ENCODE measurements at regions not wholly inside any gene's neighbourhood (a gene's known extent, or its start where the extent isn't known, plus 50 kb on each side); places are given as distances from the start of the nearest gene placed in this dataset.
"Not testable (repeated sequence)": the region's sequence is repeated elsewhere in the genome, so short reads cannot be mapped to it uniquely, and the experiment has no call there.

DNA sequence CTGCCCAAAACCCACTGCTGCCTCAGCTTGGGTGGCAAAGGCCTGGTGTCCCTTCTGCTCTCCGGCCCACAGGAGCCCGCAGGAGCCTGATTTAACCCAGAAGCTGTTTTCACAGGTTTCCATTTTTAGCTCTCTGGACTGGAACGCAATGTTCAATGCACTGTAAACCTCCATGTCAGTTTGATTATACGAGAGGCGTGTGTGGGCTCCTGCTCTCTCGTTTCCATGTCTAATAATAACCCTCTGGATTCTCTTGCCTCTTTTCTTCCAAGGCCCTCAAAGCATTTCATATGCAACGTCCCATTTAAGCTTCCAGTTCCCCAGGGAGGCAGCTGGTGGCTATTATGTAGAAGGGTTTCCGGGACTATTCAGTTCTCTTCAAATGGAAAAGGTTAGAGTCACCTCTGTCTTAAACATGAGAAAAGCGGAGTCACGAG lies 161.1 kb downstream of the SUDS3 start:
- no peak for DNase-seq (ENCODE audit: low read depth)

DNA sequence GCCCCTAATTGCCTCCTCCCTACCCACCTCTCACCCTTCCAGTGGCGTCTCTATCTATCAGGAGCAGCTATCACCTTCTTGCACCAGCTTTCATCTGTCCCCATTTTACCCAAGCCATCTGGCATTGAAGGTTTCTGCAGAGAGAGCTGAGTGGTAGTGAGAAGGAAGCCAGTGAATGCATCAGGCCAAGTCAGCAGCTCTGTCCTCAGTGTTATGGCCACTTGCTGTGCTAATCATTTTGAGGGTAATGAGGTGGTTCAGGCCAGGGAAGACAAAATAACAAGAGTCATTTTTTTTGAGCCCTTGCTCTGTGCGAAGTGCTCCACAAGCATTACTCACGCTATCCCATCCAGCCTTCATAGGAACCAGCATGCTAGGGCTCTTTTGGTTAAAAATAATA lies 164.7 kb downstream of the SUDS3 start:
- no peak for DNase-seq (ENCODE audit: low read depth)

DNA sequence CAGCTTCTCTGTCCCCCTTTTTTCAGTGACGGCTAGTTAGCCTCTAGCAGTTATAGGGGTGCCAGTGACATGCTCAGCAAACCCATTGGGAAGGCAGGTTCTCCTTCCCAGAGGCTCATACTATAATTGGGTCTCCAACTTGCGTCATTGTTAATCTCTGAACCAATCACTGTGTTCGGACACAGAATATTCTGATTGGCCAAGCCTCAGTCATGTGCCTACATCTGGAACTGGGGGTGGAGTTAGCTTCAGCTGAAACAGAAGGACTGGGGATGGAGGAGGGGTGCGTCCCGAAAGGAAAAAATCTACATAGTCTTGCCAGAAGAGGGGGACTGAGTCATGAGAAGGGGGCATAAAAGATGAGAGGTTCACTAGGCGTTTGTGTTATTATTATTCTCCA lies 165.6 kb downstream of the SUDS3 start:
- DNase-seq (ENCODE audit: low read depth) = no peak

DNA sequence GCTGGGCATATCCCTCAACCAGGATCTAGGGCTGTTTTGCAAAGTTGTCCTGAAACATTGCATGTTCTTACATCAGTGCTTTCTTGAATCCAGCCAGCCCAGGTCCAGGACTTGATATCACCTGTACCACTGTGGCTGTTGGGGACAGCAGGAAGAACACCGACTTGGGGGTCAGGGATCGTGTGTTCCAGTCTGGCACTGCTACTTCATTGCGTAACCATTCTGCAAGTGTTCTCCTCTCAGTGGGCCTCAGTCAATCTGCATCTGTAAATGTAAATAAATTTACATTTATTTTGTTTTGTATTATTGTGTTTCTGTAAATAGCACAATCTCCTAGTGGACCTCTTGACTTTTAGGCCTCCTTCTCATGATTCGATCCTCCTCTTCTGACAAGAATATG lies 167.3 kb downstream of the SUDS3 start:
- no peak for DNase-seq (ENCODE audit: low read depth)

DNA sequence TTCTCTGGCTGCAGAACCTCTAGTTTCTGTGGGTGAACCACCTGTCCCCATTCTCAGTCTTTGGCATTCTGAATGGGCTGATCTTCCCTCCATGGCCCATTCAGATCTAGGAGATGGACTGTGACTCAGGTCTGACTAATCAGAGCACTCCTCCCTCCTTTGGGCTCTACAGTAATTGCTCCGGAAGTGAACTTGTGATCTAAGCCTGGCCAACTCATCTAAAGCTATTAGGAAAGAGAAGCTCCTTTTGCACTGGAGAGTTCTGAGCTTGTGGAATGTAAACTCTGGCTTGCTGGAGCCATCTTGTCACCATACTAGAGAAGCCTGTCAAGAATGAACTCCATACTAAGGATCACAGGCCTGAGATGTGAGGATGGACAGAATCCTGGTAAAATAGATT lies 168.2 kb downstream of the SUDS3 start:
- DNase-seq (ENCODE audit: low read depth) = no peak

DNA sequence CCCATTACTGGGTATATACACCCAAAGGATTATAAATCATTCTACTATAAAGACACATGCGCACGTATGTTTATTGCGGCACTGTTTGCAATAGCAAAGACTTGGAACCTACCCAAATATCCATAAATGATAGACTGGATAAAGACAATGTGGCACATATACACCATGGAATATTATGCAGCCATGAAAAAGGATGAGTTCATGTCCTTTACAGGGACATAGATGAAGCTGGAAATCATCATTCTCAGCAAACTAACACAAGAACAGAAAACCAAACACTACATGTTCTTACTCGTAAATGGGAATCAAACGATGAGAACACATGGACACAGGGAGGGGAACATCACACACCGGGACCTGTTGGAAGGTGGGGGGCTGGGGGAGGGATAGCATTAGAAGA lies 171.3 kb downstream of the SUDS3 start:
- DNase-seq (ENCODE audit: low read depth) = not testable (repeated sequence)

DNA sequence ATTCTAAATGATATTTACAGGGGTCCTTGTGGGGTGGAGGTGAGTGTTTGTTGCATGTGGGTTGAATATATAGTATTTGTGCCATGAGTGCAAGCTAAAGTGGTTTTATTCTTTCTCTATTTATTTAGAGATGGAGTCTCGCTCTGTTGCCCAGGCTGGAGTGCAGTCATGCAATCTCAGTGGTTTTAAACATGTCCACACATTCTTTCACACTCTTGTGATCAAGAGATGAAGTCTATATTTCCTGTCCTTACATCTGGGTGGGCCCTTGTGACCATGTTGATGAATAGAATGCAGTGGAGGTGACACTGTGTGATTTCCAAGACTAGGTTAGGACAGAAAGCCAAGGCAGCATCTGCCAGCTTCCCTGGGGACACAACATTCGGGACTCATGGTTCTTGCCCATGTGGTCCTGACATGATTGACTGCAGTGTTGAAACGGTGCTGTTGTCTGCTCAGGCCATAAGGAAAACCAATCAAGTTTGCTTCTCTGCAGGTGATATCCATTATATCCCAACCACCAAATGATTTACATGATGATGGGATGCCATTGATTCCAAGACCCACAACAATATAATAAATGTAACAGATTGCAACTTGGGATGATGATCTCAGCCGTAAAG lies 172.6 kb downstream of the SUDS3 start:
- DNase-seq (ENCODE audit: low read depth) = no peak

DNA sequence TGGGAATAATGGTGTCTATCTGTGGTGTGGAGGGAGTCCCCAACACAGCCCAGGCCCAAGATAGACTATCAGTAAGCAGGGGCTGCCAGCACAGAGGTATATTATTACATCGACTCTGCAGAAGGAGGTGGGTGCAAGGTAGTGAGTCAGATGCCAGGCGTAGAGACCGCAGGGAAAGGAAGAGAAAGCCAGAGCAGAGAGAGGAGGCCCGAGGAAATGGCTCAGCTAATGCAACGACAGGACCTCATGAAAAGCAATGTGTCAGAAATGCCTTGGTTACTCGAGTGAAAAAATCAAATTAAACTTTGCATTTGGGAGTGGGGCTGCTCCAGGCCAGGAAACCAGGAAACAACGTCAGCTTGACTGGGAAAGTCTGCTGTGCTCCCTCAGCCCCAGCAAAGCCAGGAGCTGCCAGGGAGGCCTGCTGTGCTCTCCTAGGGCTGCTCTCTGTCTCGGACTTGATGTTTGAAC lies 173.2 kb downstream of the SUDS3 start:
- DNase-seq (ENCODE audit: low read depth) = no peak

DNA sequence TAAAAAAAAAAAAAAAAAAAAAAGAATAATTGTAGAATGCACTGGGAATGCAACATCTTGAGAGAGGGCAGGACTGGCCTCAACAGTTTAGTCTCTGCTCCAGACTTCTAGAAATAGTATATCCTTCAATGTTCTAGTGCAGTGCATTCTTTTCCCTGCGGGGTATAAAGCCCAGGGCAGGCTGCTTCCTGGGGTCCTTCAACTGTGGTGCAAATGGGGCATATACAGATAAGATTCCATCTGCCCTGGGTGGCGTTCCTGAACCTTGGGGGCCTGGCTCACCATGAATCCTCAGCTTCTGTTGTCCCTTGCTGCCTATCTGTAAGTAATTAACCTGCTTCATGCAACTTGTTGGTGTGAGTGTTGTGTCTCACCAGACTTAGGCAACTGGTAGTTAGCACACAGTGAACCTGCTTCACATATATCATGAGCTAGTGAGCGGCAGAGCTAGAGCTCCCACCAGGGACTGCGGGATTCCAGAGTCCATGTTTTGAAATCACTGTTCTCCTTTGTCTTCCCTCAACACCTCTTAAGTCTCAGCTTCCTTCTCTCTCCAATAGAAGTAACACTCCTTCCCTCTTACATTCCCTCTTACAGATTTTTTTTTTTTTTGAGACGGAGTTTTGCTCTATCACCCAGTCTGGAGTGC lies 177.6 kb downstream of the SUDS3 start:
- DNase-seq (ENCODE audit: low read depth) = no peak

DNA sequence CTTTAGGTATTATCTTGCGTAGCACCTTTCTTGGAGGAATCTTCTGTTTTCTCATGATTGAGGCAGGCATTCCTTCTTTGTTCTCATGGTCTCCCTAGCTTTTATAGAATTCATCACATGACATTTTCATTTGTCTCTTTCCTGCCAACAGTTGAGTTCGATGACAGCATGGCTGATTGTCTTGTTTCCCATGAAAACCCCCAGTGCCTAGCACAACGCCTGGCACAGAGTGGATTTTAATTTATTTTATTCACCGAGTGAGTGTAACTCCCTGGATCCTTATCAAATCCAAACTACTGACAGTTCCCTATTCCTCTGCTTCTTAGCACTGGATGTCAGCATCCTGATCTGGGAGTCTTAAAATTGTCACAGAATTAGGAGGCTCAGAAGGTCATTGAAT lies 182.6 kb downstream of the SUDS3 start:
- DNase-seq (ENCODE audit: low read depth) = no peak

DNA sequence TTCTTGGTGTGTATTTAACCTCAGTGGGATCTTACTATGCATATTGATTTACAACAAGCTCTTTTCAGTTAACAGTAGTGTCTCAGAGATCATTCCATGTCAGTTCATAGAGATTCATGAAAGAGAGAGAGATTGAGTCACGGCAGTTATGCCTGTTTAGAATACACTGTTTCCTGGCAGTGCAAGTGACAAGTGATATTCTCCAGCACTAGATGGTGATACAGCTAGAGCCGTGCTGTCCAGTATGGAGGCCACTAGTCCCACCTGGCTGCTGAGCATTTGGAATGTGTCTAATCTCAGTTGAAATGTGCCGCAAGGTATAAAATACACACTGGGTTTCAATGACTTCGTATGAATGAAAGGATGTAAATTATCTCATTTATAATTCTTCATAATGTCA lies 184.4 kb downstream of the SUDS3 start:
- DNase-seq (ENCODE audit: low read depth) = no peak

DNA sequence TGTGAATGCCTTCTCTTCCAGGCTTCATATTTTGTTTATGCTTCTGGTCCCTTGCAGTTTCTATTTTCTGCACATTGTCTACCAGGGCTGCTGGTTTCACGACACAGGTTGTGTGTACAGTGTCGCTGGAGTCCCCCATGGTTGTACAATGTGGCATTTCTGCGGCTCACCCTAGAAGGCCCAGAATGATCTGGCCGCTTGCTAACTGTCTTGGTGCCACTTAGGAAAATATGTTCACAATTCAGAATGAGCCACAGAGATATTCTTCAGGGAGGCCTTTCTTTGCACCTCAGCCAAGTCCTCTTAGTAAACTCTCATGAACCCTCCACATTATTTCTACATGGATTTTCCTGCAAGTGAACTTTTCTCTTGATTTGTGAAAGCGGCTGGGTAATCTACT lies 195.4 kb downstream of the SUDS3 start:
- no peak for DNase-seq (ENCODE audit: low read depth)

DNA sequence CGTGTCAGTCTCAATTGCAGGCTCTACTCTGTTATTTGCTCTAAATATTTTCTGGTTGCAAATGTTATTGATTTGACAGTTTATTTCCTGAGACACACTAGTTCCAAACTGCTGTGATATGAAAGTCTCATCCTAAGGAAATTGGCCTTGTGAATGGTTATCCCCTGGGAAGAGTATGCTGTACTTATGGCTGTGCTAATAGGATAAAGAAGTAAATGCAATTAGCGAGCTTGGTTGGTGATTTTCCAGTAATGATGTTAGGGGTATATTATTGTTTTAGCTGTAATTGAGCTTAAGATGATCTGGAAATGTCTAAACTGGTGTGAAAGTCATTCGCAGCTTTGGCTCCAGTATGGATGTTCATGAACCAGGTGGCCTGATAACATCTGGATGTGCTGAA lies 197.9 kb downstream of the SUDS3 start:
- DNase-seq (ENCODE audit: low read depth) = no peak

DNA sequence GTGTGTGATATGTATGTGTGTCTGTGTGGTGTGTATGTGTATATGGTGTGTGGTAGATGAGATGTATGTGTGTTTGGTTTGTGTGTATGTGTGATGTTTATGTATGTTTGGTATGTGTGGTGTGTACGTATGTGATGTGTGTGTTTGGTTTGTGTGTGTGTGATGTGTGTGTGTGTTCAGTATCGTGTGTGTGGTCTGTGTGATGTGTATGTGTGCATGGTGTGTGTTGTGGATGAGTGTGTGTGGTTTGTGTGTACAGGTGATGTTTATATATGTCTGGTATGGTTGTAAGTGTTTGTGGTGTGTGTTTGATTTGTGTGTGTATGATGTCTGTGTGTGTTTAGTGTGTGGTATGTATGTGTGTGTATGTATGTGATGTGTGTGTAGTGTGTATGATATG lies 199.4 kb downstream of the SUDS3 start:
- DNase-seq (ENCODE audit: low read depth) = no peak

DNA sequence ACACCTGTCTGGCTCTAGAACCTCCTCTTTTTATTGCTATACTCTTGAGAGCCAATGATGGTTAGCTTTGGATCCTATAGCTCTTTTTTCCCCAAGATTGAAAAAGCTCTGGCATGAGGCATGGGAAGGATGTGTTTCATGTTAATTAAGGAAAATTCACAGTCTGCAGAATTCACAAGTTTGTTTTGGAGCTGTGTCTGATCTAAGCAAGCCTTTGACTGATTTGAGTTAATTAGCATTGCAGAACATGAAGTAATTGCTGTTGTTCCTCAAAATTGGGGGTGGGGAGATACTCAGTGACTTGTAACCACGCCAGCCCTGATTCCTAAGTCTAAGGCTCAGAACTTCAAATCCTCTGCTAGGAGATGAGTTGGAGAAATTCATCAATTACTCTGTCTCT lies 205.0 kb downstream of the SUDS3 start:
- no peak for DNase-seq (ENCODE audit: low read depth)

DNA sequence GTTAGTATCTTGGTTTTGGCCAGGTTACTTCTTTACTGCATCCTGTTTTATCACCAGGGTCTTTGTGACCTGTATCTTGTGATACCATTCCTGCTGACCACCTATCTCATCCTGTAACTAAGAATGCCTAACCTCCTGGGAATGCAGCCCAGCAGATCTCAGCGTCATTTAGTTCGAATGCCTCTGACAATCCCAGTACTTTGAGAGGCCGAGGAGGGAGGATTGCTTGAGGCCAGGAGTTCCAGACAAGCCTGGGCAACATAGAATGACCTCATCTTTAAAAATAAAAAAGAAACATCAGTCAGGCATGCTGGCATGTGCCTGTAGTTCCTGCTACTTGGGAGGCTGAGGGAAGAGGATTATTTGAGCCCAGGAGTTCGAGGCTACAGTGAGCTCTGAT lies 206.5 kb downstream of the SUDS3 start:
- no peak for DNase-seq (ENCODE audit: low read depth)

DNA sequence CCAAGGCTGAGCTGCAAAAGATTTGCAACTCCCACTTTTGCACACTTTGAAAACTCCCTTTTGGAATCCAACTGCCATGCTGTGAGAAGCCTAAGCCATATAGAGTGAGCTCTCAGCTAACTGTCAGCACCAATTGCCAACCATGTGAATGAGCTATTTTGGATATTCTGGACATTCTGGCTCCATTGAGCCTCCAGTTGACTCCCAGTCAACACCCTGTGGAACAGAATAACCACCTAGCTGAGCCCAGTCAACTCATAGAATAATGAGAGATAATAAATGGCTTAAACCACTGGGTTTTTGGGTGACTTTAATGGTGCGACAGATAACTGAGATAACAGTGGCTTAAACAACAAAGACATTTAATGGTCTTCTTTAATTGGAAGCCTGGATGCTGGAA lies 210.1 kb downstream of the SUDS3 start:
- no peak for DNase-seq (ENCODE audit: low read depth)

DNA sequence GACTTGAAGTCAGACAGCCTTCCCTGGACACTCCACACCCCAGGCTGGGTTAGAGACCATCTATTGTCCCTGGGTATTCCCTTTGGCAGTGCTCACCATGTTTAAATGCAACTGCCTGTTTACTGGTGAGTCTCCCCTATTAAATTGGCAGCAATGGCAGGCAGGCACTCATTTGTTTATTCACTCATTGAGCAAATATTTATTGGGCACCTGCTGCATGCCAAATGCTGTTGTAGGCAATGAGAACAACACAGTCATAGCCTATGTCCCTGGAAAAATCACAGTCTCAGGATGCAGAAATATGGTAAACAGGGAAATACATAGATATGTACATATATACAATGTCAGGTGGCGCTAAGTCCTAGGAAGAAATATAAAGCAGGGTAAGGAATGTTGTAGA lies 212.8 kb downstream of the SUDS3 start:
- DNase-seq (ENCODE audit: low read depth) = no peak

DNA sequence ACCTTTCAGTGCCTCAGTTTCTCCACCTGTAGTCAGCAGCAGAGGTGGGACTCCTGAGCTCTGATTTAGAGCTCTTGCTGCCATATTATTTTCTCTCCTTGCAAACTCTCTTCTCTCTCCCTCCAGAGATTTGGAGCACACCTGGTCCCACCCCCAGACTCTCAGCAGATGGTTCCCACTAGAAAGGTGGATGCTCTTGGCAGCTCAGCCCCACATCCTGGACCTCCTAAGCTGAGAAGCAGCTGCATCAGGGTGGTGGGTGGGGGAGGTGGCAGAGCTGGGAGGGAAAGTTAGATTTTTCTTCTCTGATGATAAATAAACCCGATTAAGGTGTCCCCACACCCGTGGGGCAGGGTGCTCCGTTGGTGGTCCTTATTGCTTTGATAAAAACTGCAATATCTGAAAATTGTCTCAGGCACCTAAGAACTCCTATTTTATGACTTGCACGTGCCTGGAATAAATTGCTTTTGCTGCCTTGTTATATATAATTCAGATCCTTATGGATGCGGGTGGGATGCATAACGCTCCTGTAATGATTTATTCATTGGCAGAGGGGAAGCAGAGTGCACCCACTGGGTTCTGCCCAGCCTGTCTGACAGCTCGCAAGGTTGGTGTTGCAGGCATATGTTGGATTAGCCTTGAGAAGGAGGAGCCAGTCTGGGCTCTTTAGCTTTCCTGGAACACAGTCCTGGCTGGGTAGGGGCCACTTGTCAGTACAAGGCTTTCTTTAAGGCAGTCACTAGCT lies 214.2 kb downstream of the SUDS3 start:
- DNase-seq (ENCODE audit: low read depth) = no peak

DNA sequence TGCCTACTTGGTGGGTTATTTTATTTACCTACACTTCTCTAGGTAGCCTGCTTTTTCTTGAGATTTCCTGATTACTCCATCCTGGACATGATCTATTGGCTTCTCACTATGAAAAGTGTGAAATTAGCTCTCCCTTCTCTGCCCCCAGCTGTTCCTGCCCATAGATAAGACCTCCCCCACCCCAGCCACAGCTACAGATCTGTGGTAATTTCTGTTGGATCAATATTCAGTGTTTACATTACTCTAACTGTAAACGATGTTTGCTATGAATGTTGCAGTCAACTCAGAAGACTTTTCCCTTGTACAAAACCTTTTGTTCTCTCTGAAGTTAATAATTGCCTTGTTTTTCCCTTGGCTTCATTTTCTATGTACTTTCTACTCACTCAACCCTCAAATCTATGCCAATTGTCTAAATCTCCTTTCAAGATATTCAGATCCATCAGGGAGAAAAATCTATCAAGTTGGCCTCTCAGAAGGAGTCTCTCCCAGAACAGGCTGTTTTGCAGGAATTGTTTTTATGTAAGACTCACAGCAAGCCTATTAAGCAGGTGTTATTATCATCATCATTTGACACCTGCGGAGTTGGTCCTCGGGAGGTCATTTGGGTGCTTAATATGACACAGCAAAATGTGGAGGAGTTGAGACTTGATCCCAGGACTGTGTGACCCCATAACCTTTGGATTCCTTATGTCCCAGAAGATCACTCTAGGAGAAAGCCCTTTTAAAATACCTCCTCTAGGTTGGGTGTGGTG lies 227.4 kb downstream of the SUDS3 start:
- no peak for DNase-seq (ENCODE audit: low read depth)

DNA sequence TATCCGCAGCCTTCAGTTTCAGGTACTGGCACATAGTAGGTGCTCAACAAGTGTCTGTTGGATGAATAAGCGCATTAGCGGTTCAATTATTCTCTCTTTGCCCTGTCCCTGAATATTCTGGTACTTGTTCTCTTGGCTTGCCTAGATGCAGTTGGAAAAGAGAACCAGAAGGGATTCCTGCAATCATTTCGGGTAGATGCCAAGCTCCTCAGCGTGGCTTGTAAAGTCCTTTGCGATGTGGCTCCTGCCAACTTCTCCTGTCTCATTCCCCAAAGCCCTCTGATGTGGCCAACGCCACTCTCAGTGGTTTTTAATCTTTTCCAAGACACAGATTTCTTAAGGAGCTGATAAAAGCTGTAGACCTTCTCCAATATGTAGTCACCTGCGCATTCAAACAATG lies 230.3 kb downstream of the SUDS3 start:
- no peak for DNase-seq (ENCODE audit: low read depth)

DNA sequence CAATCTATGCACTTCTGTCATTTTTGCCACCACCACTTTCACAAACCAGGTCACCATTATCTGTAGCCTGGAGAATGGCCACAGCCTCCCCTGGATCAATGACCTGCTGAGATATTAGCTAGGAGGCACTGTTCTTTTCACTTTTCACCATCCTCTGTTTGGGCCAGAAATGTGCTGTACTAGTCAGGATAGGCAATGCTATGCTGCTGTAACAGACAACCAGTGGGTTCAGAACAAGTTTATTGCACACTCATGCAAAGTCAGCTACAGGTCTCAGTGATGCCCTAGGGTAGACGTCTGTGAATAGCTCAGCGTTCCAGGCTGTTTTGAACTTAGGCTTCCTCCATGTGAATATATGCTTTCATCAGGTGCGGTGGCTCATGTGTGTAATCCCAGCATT lies 231.5 kb downstream of the SUDS3 start:
- no peak for DNase-seq (ENCODE audit: low read depth)
